ENCODE measurements at regions not wholly inside any gene's neighbourhood (a gene's known extent, or its start where the extent isn't known, plus 50 kb on each side); places are given as distances from the start of the nearest gene placed in this dataset.

GRCh38 chr20:61048302-61048701 lies 203.8 kb upstream of the CDH4 start:
- Histone ChIP-seq H3K4me1 (ENCODE audit: low read depth) (no peaks in the 10 kb centered on the region), H3K4me3 (no peak overlapping the region), H3K9me3 (peaks cover 10% of the 10 kb centered on the region), H3K36me3 (ENCODE audit: low read depth) (no peaks in the 10 kb centered on the region)
- no peak for ATAC-seq
- intact Hi-C loops (cut with DNase I, micrococcal nuclease): no loop called here
- no peak for TF ChIP-seq CTCF (IDR thresholded peaks at IDR 0.05)
- no peak for DNase-seq

- H3K4me3 ChIP-seq: no peak overlapping the region
- no peak for TF ChIP-seq CTCF (IDR thresholded peaks at IDR 0.05)
- H3K4me1 ChIP-seq (ENCODE audit: low read depth): no peaks in the 10 kb centered on the region
- intact Hi-C loops (cut with DNase I, micrococcal nuclease): no loop called here
- H3K36me3 ChIP-seq (ENCODE audit: low read depth): no peaks in the 10 kb centered on the region
- peaks cover 6% of the 10 kb centered on the region for H3K9me3 ChIP-seq
- no peak for ATAC-seq
- DNase-seq: no peak
Observed at GRCh38 chr20:61049684-61050083, 202.4 kb upstream of the CDH4 start.

DNA sequence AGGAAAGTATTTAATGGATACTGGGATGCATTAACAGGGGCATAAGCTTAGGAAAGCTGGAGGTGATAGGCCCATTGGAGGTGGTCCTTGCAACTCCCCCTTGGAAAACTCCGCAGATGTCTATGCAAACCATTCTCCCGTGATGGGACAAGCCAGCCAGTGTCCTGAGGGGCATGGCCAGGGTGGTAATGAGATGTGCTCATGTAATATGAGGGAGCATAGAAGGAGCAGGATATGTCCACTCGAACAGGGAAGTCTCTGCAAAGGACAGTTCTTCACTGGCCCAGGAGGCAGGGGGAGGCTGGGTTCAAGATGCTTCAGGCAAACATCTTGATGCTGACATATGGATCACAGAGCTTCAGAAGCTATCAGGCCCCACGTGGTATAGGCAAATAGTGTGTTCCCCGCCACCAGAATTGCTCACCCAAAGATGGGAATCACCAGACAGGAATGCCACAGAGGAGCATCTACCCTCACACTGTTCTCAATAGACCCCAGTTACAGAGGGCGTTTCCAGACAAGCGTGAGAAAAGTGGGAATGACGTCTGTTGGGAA lies 201.6 kb upstream of the CDH4 start:
- Histone ChIP-seq H3K4me3 (no peak overlapping the region), H3K9me3 (peaks cover 4% of the 10 kb centered on the region), H3K36me3 (ENCODE audit: low read depth) (no peaks in the 10 kb centered on the region), H3K4me1 (ENCODE audit: low read depth) (no peaks in the 10 kb centered on the region)
- TF ChIP-seq CTCF (IDR thresholded peaks at IDR 0.05): no peak
- ATAC-seq (no peak), DNase-seq (no peak)
- intact Hi-C loops (cut with DNase I, micrococcal nuclease): no loop called here

DNA sequence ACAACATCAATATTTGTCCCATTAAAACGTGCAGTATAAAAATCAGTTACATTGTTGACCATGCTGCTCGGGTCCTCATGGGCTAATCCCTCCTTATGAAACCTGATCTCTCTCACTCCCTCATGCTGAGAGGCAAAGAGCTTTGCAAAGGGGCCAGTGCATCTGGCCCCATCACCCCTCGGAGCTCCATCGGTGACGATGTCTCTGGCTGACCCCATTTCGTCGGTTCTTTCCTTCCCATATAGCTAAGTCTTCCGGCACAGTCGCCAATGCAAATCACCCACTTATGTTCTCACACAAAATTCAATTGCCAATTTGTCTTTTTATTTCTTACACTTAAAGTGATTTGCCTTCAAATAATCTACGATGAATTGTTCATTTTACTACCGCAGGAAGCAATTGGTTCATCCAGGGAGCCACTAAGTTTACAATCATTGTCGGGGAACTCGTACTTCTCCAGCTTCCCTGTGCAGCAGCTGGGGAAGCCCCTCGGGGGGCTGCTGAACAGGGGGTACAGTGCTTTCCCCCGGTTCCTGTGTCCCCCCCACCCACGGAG lies 199.8 kb upstream of the CDH4 start:
- Histone ChIP-seq H3K4me3 (no peak overlapping the region), H3K9me3 (peaks cover 2% of the 10 kb centered on the region), H3K36me3 (ENCODE audit: low read depth) (no peaks in the 10 kb centered on the region), H3K4me1 (ENCODE audit: low read depth) (no peaks in the 10 kb centered on the region)
- TF ChIP-seq CTCF (IDR thresholded peaks at IDR 0.05): no peak
- no peak for DNase-seq
- intact Hi-C loops (cut with DNase I, micrococcal nuclease): no loop called here
- ATAC-seq: no peak

- Histone ChIP-seq H3K36me3 (ENCODE audit: low read depth) (no peaks in the 10 kb centered on the region), H3K9me3 (no peaks in the 10 kb centered on the region), H3K4me1 (ENCODE audit: low read depth) (no peaks in the 10 kb centered on the region), H3K4me3 (no peak overlapping the region)
- intact Hi-C loops (cut with DNase I, micrococcal nuclease): no loop called here
- DNase-seq (no peak), ATAC-seq (no peak)
- TF ChIP-seq CTCF (IDR thresholded peaks at IDR 0.05): no peak
Observed at GRCh38 chr20:61052776-61053442, 199.2 kb upstream of the CDH4 start.
